CD4-positive, alpha-beta T cell treated with Interleukin-15 for 4 hours (primary cell): ENCODE measurements at regions not wholly inside any gene's neighbourhood (a gene's known extent, or its start where the extent isn't known, plus 50 kb on each side); places are given as distances from the start of the nearest gene placed in this dataset.

Experiments
- DNase-seq: peaks from one replicate; pipeline ENCODE4 v3.0.0-alpha.2; 2020; ENCODE audit warnings: low spot score

DNA sequence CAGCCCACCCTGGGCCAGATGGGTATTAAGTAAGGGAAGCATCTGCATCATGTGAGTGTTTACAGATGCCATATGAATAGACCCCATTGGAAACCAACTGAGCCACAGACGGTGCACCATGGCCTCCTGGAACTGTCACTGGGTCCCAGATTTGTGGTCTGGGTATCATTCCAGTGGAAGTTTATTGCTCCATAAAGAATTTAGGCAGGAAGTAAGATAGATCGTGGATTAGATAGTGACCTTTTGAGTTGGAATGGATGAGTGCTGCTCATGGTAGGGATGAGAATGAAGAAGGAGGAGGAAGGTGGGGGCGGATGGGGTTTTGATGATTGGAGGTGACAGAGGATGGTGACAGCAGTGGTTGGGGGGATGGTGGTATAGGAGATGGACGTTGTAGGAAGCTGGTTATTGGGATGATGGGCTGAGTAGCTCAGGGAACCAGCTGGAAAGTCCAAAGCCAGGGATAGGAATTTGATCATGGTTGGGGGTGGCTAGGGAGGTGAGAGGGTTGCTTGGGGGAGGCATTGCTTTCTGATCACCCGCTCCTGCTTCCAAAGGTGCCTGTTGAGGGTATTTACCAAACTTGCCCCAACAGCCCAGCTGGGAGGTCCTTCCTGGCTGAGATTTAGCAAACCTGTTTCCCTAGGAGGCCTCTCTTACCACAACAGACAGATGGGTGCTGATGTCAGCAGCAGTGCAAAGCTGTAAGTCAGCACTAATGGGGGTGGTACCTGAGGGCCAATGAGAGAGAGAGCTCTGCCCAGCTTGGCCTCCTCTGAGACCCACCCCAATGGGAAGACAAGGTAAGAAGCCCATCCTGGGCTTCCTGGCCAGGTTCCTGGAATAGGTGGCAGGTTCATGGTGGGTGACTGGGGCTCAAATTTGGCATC lies 78.0 kb downstream of the VEGFA start:
- no peak for DNase-seq

DNA sequence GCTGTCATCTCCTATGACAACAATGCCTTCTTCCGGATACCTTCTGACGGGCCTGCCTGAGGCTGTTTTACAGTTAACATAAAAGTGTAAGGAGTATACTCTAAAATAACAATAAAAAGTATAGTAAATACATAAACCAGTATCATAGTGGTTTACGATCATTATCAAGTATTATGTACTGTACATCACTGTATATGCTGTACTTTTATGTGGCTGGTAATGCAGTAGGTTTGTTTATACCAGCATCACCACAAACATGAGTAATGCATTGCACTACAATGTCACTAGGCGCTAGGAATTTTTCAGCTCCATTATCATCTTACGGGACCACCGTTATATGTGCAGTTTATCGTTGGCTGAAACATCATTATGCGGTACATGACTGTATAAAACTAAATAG lies 76.5 kb downstream of the VEGFA start:
- no peak for DNase-seq

DNA sequence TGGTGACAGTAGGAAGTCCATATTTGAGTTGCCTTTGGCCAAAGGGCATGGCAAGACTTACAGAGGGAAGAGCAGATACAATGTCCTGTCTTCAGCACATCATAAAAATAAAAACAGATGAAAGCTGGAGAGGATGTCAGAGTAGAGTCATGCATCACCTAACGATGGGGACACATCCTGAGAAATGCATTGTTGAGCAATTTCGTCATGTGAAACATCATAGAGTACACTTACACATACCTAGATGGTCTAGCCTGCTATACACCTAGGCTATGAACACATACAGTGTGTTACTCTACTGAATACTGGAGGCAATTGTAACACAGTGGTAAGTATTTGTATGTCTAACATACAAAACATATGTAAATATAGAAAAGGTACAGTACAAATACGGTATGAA lies 75.6 kb downstream of the VEGFA start:
- no peak for DNase-seq

DNA sequence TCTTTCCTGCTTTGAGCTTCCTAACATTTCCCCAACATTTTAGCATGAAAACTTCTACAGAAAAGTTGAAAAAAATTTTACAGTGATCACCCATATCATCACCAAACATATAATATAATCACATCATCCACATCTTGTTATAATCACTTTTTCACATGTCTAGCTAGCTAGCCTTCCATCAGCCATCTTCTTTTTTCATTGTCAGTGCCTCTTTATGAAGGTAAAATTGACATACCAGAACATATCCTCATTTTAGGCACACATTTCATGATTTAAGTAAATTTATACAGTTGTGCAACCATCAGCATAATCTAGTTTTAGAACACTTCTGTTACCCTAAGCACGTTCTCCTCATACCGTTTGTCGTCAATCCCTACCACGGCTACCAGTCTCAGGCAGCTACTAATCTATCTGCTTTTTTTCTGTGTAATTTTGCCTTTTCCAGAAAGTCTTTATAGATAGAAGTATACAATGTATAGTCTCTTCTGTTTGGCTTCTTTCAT lies 73.7 kb downstream of the VEGFA start:
- no peak for DNase-seq

DNA sequence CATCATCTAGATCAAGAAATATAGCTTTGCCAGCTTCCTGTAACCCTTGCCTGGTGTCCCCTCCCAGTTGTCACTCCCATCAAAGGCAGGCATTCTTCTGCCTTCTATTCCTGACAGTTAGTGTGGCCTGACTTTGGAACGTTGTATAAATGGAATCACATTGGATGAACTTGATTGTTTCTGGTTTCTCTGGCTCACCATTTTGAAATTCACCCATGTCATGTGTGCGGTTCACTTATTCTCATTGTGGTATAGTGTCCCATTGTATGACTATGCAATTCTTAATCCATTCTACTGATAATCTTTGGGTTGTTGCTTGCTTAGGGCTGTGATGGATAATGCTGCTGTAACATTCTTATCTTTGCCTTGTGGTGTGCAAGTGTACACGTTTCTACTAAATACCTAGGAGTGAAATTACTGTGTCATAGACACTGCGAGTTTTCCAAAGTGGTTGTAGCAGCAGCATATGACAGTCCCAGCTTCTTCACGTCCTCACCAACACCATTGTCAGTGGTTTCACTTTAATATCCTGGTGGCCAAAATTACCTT lies 73.2 kb downstream of the VEGFA start:
- DNase-seq: no peak

DNA sequence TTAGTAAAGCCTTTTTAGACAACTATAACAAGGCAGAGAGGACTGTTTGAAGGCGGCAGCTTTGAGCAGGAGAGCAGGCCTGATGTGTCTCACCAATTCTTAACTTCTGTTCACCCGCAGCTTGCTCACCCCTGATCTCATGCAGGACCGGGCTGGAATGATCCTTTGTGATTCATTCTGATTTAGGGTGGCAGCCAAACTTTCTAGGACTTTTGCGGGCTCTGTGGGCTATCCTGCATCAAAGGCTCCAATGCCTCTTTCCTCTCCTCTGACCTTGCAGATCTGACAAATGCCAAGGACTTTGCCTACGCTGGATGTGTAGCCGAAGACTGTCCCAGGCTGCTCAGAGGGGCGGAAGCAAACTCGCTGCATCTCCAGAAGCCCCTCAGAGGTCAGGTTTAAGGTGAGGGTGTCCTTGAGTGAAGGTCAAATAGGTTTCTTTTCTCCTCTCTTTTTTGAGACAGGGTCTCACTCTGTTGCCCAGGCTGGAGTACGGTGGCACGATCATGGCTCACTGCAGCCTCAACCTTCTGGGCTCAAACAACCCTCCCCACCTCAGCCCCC lies 72.3 kb downstream of the VEGFA start:
- DNase-seq: no peak

DNA sequence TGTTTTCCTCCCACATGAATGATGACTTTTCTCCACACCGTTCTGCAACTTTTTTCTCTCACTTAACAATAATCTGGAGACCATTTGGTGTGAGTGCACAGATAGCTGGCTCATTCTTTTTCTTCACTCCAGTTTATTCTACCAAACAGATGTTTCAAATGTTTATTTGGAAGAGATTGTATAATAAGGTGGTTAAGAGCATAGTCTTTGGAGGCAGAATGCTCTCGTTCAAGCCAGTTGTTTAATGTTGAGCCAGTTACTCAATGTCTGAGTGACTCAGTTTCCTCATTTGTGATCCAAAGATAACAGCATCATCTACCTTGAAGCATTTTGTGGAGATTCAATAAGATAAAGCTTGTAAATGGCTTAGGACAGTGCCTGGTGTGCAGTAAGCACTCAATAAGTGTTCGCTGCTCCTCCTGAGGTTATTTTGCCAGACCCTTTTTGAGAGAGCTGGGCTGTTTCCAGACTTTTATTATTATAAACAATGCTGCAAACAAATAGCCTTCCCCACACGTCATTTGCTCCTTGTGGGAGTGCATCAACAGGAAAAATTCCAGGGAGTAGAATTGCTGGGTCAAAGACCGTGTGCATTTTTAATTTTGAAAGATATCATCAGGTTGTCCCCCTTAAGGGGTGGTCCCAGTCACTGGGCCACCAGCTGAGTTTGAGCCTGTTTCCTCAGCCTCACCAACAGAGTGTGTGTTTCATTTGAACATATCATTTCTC lies 70.6 kb downstream of the VEGFA start:
- no peak for DNase-seq

DNA sequence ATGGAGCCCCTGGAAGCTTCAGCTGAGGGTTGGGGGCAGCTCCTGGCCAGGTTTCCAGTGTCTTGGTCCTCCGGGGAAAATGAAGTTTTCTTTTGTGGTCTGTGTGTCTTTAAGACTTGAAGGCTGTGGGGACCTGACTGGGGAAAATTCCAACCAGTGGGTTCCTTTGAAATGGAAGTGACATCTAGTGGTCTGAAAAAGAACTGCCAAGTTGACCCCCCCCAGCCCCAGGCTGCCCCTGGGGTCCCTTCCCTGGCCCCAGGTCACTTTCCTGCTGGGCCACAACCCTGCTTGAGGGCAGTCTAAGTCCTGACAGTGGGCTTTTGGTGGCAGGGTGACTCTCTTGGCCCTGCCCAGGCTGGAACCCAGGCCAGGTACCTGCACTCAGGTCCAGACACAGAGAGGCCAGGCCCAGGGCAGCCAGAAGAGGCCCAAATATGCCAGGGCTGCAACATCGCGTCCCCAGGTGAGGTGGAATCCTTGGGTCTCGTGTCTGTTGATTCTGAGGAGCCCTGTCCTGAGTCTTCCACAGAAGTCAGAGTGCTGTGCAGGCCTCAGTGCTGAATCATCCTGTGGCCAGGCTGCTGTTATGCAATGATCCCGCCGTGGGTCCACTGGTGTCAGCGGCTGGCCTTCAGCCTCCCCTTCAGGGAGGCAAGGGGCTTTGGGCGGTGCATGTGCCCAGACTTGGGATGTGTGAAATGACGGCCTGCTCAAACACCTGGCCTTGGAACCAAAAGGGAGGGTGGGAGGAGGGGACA lies 68.4 kb downstream of the VEGFA start:
- no peak for DNase-seq

DNA sequence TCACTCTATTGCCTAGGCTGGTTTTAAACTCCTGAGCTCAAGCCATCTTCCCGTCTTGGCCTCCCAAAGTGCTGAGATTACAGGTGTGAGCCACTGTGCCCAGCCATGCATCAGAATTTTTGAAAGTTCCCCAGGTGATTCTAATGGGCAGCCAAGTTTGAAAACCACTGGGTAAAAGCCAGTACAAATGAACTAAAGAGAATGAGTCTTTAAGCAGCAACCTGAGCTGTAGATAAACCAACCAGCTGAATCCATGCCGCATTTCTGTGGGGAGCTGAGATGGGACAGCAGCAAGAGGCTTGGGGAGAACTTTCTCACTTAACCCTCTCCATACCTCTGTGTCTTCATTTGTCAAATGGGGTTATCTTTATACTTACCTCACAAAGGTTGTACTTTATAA lies 67.5 kb downstream of the VEGFA start:
- no peak for DNase-seq

DNA sequence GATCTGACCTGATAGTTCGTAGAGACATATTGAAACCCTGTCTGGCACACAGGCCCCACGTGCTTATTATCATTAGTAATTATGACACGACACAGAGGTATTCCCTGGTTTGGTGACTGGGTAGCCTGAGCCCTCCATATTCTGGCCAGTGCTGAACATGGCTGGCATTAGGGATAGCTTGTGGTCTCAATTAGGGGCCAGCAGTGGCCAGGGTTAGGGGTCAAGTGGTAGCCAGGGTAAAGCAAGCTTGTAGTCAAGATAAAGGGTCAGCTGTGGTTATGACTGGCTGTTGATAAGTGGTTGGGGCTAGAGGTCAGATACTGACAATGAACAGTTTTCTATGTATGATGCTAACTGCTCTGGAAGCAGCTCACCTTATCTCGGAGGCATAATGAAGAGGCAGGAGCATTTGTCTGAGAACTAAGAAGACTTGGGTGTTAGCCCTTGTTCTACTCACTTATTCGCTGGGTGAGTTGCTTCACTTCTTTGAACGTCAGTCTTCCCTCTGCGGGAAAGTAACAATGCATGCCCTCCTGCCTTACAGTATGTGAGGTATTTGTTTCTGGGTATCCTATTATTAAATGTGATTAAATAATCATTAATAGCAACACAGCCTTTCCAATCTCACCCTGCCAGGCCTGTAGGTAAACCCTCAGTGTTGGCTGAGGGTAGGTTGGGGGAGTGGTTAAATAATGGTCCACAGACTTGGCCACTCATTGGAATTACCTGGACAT lies 66.7 kb downstream of the VEGFA start:
- no peak for DNase-seq
